GM19025 (cell line): ENCODE measurements at regions not wholly inside any gene's neighbourhood (a gene's known extent, or its start where the extent isn't known, plus 50 kb on each side); places are given as distances from the start of the nearest gene placed in this dataset.

Source experiments
- ATAC-seq: cut with Tn5 transposase; IDR thresholded peaks from one replicate; pipeline ENCODE4 v1.9.1; 2021; ENCODE audit warnings: mild to moderate bottlenecking, low read depth, moderate library complexity; ENCODE audit not compliant: unreplicated experiment

- ATAC-seq: no peak
Observed at GRCh38 chr4:24130637-24131036, 240.8 kb upstream of the PPARGC1A start.

- no peak for ATAC-seq
Observed at GRCh38 chr4:24126776-24127175, 236.9 kb upstream of the PPARGC1A start.

DNA sequence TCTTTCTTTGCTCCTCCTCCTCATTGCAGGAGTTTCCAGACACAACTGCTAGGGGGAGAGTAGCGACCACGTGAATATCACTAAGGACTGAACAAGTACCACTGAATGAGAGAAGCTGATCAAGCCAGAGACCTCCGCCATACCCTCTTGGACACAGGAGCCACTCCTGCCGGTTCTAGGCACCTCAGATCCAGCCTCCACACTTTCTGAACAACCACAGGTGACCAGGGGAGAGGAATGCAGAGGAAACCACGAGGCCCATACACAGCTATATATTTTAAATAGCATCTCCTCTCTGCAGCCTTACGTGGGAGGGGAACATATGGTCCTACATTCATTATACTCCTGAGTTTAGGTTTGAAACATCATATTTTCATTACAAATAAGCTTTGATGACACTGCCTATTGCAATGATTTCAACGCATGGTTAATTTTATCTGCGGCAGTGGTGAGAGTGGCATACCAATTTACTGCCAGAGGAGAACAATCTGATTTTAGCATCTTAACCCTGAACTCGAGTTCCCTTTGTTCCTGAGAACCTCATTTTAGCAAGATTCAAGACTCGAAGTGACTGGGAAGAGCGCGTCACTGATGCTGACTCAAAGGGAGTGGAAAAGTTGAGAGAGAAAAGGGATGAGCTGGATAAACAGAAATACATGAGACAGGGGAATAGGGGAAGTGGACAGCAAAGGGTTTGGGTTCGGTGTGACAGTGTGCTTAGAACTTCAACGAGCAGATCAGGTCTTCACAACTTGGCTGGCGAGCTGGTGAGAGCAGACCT lies 231.7 kb upstream of the PPARGC1A start:
- no peak for ATAC-seq

DNA sequence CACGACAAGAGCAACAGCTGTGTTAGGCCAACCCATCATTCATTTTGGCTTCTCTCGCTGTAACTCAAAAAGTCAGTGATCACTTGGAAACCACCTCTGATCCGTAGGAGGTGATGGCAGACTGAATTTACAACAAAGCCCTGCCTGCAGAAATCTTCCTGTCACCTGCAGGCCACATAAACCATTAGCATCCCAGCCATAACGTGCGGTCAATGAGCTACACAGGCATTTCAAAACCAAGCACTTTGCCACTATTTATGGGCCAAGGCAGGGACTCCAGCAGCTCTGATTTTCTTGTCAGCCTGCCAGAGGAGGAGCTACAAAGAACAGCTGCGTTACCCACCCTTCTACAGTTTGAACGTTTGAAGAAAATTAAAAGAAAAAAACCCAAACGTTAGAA lies 228.1 kb upstream of the PPARGC1A start:
- no peak for ATAC-seq

- ATAC-seq: no peak
Observed at GRCh38 chr4:24116107-24116506, 226.3 kb upstream of the PPARGC1A start.

DNA sequence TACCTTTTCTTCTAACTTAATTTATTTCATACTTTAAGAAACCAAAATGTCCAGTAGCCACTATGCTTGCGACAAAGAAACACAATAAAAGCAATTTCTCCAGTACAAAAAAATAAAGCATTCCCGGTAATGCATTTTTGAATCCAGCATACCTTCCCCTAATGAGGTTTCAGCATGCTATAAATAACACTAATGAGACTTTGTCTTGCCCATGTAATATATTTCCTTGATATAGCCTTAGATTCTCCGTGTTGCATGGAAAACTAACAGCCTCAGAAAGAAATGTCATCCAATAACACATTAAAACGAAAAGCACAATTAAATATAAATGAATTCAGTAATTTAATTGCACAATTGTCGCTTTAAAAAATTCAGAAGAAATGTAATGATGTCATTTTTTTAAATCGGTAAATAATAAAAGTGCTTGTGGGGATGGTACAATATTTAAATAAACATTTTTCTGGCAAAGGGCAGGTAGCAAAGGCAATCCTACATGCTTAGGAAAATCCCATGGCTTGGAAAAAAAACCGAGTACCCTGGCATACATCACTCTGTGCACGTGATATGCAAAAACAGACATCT lies 225.2 kb upstream of the PPARGC1A start:
- ATAC-seq: no peak

GRCh38 chr4:24114444-24114843 lies 224.6 kb upstream of the PPARGC1A start:
- no peak for ATAC-seq

- ATAC-seq: no peak
Observed at GRCh38 chr4:24112466-24112865, 222.6 kb upstream of the PPARGC1A start.

- no peak for ATAC-seq
Observed at GRCh38 chr4:24108567-24108966, 218.7 kb upstream of the PPARGC1A start.

- ATAC-seq: no peak
Observed at GRCh38 chr4:24105327-24106038, 215.6 kb upstream of the PPARGC1A start.

DNA sequence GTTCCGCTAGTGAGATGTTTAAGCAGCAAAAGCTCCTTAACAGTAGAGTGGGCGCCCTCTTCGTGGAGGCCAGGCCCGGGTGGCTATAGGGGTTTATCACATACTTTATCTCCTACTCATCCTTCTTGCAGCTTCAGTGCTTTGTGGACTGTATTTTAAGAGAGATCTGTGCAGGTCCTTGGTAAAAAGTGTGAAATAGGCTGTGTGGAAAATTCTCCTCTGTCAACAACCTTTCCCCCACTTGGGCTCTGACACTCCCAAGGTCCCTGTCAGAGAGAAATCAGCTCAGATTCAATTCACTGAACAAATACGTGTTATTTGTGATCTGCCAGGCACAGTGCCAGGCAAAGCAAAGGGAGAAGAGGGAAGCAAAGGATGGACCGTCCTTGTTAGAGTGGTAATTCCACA lies 214.3 kb upstream of the PPARGC1A start:
- no peak for ATAC-seq

- ATAC-seq: no peak
Observed at GRCh38 chr4:24103434-24104157, 213.7 kb upstream of the PPARGC1A start.

DNA sequence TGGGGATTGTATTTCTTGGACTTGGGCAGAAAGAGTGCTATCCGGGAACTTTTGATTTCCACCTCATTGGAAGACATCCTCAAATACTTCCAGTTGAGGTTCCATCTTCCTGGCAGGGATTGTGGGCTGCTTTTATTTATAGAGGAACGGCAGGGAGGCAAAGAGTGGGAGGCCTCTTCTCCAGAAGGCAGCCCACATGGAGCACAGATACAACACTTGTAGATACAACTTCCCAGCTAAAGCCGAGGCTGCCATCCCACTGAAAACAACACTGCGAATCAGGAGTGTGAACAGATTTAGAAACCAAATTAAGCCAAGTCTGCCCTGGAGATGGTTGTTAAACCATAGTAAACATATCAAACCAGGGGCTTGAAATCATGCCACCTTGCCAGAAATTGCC lies 212.8 kb upstream of the PPARGC1A start:
- ATAC-seq: no peak

DNA sequence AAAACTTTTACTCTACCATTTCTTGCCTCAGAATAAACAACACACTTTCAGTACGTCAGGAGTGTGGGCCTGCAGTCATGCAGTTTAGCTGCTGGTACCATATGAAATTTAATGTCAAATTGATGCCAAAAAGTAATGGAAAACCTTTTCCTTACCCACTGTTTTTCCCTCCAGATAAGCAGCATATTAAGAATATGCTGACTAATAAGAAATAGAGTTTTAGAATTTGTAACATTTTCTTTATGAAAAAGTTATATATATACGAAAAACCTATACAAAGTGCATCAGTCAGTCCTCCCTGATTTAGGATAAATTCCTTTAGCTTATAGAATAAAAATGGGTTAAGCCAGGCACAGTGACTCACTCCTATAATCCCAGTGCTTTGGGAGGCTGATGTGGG lies 206.8 kb upstream of the PPARGC1A start:
- ATAC-seq: no peak

- no peak for ATAC-seq
Observed at GRCh38 chr4:24094726-24095125, 204.9 kb upstream of the PPARGC1A start.

DNA sequence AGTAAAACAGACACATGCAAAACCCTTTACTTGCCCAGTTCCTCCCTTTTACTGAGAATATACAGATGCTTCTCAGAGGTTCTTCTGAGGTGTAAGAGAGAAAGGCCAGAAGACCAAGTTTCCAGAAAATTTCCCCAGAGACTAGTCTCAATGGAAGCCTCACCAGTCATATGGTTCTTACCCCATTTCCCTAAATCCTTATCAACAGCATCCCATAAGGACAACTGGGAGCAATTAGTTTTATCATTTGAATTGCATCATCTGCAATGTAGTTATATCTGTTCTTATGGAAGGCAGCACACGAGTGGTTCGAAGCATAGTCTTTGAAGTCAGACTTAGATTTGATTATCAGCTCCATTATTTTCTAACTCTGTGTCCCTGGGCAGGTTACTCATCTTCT lies 203.6 kb upstream of the PPARGC1A start:
- no peak for ATAC-seq

GRCh38 chr4:24091639-24092233 lies 201.9 kb upstream of the PPARGC1A start:
- no peak for ATAC-seq

DNA sequence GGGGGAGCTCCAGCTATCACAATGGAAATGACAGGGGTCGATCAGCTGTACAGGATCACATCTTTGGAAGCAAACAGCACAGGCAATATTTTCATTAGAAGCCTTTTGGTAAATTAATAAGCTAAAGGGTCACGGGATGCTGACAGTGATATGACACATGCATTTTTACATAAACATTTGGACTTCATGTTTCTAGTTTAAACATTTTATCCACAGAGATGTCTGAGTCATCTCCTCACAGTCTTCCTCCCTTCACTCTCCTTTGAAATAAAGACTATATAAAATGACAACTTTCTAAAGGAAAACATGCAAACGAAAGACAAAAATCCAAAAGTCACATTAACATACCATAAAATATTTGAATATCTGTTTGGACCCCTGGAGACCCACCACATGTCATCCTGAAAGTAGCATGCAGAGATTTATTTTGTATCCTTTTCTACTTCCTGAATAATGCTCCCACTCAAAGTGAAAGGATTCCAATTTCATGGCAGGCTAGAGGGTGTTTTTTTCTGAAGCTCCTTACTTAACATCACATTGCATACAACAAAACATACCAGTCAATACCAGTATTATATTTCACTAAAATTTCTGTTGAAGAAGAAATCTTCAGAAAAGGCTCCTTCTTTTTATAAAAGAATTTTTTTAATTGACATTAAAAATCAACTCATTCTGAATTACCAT lies 200.1 kb upstream of the PPARGC1A start:
- no peak for ATAC-seq

GRCh38 chr4:24080871-24081270 lies 191.0 kb upstream of the PPARGC1A start:
- no peak for ATAC-seq

DNA sequence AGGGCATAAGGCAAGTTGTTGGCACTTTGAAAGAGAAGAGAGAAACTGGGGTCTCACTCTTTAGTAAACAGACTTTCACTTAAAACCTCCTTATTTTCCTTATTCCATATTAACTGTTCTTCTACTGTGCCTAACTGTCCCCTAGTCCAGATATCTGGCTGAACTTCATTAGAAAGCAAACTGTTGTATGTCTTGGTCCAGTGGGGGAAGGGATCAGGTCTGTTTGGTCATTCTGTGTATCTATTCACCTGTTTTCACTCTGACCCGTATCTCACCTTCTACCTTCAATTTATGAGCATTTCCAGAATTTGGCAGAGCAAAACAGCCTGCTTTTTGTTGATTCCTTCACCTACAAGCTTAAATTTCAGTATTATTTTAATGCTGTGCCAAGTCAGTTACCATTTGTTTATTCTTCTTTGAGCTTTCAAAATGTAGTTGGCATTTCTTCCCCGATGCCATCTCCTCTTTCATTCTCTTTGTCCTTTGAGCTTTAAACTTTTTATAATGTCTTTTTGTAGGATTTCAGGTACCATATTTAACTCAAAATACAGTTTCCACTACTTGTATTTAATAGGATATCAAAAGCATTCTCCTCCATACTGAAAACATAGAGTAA lies 188.6 kb upstream of the PPARGC1A start:
- no peak for ATAC-seq
